GM18511 (cell line): ENCODE measurements at regions not wholly inside any gene's neighbourhood (a gene's known extent, or its start where the extent isn't known, plus 50 kb on each side); places are given as distances from the start of the nearest gene placed in this dataset.
"Not testable (repeated sequence)": the region's sequence is repeated elsewhere in the genome, so short reads cannot be mapped to it uniquely, and the experiment has no call there.

Experiments
- ATAC-seq: cut with Tn5 transposase; IDR thresholded peaks from one replicate; pipeline ENCODE4 v1.9.1; 2021; ENCODE audit warnings: mild to moderate bottlenecking, moderate library complexity; ENCODE audit not compliant: unreplicated experiment

DNA sequence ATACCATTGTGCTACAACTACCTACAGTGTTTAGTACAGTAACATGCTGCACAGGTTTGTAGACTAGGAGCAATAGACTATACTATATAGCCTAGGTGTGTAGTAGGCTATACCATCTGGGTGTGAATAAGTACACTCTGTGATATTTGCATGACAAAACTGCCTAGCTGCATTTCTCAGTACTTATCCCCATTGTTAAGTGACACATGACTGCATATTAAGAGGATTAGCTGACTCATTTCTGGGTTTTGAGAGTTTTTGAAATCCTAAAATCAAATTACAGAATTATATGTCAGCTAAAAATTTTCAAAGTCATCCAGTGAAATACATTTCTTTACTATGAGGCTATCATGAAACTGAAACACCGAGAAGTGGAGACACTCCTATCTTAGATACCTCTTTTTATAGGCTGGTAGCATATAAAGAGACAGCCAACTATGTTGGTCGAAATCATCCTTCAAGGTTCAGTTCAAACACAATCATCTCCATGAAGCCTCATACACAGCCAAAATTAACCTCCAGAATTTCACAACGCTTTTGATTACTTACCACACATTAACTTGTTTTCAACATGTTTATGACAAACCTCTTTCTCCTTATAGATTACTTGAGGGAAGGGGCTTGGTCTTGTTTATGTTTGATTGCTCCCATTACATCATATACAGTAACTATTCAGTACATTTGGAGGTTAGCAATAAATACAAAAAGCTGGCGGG, 89.8 kb upstream of the ANK3 start:
- ATAC-seq = peak; percentile 67

DNA sequence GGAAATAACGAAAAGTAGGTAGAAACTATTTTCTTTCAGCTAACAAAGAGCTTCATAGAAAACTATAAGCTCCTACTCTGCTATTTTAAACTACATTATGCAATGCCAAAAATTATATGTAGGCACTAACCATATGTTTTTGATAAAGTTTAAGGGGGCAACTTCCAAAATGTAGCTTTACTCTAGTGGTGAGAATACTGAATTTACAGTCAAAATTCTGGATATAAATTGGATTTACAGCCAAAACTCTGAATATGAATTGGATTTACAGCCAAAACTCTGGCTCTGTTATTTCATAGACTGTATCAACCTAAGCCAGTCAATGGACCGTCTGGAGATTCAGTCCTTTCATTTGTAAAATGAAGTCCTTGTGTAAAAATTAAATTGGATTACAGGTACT, 86.8 kb upstream of the ANK3 start:
- ATAC-seq = no peak

DNA sequence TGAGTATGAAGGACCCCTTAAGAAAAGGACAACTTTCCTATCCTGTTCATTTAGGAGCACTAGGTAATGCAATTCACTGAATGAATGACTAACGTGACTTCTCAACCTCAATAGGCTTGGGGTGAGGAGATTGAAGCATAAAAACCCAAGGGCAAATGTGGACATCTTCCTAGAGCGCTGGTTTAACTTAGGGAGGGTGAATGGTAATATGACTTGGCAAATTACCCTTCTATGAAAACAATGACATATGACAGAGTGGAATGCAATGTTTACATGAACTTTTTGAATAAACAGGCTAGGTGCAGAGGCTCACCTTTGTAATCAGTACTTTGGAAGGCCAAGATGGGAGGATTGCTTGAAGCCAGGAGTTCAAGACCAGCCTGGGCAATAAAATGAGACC, 83.9 kb upstream of the ANK3 start:
- no peak for ATAC-seq

DNA sequence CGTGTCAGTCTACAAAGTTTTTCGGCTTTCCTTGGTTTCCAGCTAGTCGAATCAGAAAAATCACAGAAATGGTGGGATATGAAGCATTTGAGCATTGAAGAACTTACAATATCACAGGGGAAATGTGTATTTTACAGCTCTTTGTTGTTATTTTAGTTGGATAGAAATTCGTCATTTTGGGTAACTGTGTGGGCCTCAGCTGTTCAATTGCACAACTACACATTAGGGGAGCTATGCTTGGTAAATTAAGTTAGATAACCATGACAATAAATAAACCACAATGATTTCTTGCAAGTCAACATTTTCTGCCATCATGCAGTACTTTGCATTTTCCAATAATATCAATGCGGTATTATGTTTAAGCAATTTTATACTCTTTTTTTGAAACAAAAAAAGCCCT, 80.4 kb upstream of the ANK3 start:
- ATAC-seq = no peak

DNA sequence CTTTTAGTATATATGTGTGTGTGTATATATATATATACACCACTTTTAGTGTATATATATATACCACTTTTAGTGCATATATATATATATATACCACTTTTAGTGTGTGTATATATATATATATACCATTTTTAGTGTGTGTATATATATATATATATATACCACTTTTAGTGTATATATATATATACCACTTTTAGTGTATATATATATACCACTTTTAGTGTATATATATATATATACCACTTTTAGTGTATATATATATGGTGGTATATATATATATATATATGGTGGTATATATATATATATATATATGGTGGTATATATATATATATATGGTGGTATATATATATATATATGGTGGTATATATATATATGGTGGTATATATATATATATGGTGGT, 79.5 kb upstream of the ANK3 start:
- ATAC-seq = not testable (repeated sequence)

DNA sequence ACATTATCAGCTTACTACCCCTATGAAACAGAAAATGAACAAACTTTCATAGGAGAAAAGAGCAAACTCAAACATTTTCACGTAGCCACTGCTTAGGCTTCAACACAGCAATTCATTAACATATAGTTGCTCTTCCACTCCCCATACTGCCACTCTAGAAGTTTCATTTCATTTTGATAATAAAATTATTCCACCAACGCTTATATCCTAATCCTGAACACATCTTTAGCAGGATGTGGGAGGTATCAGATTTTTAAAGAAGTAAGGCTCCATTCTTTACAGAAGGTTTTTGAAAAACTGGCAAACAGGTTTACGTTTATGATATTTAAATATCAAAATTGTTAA, 77.5 kb upstream of the ANK3 start:
- no peak for ATAC-seq

DNA sequence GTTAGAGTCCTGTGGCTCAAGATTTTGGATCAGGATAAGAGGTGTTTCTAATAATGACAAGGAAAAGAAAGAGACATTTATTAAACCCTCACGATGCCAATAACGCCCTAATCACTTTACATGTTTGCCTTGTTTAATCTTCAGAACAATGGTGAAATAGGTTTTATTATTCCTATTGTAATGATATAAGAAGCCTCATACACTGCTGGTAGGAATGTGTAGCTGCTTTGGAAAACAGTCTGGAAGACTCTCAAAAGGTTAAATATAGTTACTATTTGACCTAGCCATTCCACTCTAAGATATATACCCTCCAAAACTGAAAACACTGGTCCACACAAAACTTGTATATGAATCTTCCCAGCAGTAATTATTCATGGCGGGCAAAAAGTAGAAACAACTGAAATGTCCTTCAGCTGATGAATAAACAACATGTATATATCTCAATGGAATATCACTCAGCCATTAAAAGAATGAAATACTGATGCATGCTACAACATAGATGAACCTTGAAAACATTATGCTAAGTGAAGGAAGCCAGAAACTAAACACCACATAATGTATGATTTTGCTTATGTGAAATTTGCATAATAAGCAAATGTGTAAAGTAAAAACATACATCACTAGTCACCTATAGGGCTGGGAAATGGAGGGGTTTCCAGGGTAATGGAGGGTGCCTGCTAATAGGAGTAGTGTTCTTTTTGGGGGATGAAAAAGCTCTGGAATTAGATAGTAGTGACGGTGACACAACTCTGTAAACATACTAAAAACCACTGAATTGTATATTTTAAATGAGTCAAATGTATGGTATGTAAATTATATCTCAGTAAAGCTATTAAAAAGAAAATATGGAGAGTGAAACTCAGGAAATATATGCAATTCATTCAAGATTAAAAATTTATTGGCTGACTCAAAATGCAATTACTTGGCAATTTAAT, 76.9 kb upstream of the ANK3 start:
- no peak for ATAC-seq

DNA sequence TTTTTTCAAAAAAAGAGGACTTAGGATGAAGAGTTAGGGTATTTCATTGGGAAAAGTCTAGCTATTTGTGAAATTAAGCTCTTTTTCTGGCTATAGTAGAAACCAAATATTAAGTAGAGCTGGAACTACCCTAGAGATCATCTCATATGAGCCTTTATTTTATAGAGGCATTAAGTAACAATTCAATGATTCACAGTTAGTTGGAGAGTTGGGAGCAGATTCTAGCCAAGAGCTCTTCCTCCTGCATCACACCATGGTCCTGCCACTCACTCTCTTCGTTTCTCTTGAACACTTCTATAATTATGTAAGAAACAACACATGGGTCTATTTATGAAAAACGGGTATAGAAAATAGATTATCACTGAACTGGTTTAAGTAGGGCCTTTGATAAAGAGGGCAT, 76.1 kb upstream of the ANK3 start:
- ATAC-seq = no peak

DNA sequence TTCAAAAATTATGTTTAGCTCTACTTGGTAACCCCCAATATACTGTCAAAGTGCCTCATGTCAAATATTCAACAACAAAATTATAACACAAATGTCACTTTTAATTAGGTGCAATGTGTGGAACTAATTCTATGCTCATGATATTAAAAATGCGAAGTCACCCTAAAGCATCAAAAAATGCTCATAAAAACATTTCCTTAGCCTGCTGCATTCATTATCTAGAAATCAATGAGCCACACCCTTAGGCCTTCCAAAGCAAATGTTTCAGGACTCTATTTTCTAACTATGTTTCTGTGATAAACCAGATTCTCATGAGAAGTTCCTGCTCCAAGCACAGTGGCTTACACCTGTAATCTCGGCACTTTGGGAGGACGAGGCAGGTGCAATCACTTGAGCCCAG, 75.0 kb upstream of the ANK3 start:
- no peak for ATAC-seq

DNA sequence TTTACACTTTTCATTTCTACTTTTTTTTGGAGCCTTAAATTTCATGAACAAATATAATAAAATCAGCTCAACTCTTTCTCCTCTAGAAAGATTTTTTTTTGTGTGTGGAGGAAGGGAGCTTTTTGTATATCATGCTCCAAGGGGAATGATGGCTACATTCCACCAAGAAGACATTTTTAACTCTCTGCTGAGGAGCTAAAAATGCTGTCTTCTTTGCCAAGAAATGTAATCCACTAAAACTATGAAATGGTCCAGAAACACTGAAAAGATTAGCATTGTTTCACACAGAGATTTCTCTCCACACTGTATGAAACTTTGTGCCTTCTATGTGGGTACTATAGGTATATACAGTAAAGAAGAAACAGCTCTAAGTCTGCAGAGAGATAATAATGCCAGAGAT, 74.1 kb upstream of the ANK3 start:
- no peak for ATAC-seq

DNA sequence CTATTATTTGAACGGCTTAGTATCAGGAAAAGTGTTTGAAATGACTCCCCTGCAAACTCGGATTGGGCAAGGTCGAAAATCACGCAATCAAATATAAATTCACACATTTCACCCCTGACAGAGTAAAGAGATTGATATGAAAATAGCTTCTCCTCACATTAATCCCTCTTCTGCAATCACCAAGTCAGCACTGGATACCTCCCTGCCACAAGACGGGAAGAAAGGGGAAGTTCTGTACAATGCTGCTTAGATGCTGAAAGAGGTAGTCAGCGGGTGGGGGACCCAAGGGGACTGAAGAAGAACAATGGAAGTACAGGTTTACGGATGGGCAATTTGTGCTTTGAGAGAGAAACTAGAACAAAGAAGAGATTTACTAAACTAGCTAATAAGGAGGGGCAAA, 72.0 kb upstream of the ANK3 start:
- ATAC-seq = no peak

DNA sequence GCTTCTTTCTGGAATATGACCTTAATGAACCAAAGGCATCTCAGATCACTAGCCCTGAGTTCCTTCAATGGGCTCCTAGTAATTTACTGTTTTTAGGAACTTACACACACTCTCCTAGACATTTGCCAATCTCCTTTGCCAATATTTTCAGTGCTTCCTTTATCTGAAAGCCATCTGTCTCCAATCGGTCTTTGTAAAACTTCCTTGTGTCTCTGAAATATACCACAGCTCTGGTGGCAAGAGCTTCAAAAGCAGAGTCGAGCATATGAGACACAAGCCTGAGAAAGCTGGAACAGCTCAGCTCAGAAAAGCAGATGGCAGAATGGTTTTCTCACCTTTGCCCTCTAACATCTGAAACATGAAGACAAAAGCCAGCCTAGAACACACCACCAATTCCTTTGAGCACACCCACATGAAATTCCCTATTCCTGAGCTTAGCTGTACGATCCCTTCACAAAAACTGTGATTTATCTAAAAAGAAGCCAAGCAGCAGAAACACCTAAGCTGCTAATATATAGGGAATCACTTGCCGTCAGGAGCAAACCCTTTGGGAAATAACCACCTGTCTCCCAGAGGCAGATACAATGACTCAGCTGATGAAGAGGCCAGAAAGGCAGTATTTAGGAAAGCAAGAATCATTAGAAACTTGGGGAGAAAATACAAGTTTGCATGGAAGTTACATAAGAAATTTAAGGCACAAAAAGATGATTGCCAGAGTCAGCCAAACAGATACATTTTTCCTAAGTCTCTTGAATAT, 70.2 kb upstream of the ANK3 start:
- no peak for ATAC-seq

DNA sequence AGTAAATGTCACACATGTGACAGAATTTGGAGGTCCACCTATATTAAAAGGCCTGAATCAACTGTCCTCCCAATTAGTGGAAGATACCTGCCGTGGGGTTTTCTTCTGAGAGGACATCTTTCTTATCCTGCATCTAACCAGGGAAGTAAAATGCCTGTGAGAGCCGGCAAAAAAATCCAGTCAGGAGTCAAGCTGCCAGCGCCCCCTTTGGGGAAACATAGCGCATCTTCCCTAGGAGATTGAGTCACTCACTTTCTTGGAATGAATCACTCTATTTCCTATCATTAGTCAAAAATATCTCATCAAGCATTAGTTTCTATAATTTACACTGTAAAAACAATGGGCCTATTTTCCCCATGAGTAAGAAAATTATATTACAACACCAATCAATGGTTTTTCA, 66.4 kb upstream of the ANK3 start:
- ATAC-seq = no peak

DNA sequence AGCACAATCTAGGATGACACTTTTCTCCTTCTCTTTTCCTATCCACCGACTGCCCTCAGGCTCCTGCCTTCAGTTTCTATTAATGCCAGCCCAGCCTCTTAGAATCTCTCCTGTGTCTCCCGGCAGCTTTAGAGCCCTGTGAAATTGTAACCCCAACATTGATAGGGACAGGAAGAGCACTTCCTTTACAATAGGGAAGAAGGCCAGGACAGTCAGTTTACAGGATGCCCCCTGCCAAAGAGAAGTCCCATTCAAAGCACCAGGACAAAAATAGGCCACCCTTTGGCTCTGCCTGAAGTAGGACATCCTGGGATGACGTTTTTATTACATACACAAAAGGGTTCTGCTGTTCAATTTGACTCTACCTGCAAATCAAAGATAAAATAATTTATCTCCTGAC, 64.7 kb upstream of the ANK3 start:
- ATAC-seq = no peak

DNA sequence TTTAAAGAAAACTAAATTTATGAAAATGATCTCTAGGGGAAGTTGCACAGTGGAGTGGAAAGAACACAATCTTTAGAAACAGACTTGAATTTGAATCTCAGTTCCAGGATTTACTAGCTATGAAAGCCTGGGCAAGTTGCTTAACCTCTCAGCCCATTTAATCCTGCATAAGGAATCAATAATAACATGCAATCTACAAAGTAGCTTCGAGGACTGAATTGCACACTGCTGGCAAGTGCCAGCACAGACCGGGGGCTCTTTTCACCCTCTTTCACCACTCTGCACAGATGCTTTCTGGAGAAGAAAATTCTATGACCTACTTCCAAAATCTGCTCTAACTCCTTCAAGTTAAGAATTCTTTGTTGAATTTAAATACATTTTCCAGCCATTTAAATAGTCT, 63.4 kb upstream of the ANK3 start:
- no peak for ATAC-seq

DNA sequence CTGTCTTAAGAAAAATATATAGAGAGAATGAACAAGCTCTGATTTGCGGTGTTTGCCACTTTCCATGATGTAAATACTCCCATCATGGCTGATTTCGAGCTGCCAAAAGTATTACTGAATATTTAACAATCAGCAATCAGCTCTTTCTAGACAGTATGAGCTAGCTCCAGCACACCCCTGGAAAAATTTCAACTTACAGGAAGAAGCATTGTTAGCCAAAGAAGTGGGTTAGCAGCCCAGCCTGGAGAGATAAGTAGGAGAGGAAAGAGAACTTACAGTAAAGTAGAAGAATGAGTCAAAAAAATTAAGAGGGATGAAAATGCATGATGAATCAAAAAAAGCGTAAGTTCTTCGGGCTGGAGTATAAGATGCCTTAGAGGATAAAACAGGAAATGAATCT, 60.6 kb upstream of the ANK3 start:
- ATAC-seq = no peak

DNA sequence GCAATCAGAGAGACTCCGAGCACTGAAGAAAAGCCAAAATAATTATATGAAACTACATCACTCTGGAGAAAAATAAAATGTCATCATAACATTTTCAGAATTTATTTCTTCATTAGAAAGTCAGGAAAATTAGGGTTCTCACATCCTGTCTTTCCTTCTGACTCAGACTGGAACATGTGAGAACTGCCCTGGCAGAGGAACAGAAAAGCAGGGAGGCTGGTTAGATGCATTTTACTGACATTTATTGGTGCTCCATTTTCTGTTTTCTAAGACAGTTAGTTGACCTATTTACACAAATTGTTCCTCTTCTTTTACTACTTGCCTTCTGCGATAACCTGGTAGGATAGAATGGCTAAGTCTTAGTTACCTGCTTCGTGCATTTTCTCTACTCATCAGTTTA, 58.6 kb upstream of the ANK3 start:
- ATAC-seq = no peak

DNA sequence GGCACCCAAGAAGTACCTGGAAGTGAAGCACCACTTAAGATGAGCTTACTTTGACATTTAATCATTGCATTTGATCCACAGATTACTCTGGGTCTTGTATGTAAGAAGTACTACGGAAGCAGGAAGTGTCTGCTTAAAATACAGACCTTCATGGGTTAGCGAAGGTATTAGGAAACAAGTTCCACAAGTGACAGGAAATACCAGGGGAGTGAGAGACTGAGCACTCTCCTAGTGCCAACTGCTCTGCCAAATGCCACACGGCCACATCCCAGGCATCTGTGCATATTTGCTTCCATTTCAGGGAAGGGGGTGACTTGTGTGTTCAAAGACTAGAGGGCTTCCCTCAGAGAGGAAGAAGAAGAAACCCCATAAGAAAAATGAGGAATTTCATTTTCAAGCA, 57.2 kb upstream of the ANK3 start:
- no peak for ATAC-seq

DNA sequence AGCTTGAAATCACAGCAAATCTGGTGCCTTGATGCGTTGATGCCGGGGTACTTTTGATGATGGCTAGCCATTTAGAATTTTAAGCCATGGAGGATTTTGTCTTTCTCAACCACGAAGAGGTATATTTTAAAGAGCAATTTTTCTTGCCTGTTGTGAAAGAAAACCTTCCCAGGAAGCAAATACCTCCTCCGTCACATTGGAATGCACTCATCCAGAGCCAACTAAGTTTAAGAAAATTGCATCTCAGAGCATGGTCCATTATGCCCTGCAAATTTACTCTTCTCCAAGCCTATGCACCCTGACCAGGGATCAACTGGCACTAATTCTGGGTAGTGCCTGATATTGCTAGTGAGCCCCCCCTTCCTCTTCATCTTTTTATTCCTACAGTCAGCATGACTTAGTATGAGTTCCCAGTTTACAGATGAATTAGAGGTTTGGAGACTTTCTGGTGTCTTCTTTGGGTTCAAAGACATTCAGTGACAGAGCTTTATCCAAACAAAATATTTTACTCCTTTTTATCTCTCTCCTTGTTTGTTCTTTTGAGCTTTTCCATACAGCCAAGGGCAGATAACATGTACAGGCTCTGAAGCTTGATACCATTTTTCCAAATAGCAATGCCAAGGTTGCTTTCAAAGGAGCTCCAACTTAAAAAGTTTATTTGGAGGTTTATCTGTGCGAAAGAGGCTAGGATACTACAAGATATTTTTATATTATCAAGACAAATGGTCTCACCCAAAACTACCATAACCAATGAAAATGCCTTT, 56.6 kb upstream of the ANK3 start:
- no peak for ATAC-seq

DNA sequence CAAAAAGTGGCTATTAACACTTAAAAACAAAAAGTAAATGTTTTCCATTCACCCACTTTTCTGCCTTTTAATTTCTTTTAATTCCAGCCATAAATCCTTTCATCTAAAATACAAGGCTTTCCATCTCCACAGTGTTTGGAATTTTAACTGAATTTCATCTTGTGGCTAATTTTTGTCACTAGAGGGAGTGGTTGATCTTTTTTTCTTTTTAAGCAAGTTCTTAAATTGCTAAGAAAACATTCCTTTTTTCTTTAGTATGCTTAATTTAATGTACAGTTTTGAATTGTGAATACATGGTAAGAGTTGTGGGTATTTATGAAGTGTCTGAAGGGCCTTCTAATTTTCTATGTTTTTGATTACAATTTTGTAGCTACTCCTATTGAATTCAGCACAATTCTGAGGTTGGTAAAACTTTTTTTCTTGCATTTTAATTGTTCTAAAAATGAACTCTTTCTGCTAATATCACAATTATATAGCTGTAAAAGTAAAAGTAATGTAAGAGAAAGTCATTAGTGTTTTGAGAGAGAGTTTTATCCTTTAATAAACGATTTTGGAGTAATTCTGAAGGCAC, 54.9 kb upstream of the ANK3 start:
- no peak for ATAC-seq

DNA sequence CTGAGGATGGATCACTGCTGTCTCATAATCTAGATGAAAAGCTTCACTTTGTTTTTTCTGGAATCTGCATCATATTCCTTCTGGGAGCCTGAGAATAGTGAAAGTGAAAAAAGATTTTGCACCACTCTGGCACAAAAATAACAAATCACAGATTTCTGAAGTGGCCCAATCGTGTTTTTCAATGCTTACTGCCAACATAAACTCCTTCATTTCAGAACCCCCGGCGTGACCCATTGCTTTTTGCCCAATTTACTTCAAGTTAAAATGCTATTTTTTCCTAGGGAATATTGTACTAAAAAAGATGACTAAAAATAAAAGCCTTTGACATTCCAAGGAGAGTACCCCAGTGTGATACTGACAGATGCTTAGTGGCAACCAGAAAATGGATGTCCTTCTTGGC, 53.7 kb upstream of the ANK3 start:
- ATAC-seq = no peak
